HL-60 (cell line): ENCODE measurements at regions not wholly inside any gene's neighbourhood (a gene's known extent, or its start where the extent isn't known, plus 50 kb on each side); places are given as distances from the start of the nearest gene placed in this dataset.
A peak's percentile ranks its signal among the peaks of the same experiment; 100 is the strongest.

Experiments used
- DNase-seq, 2 experiments: peaks; one replicate each; pipeline ENCODE4 v3.0.0-alpha.2; 2010 to 2020; ENCODE audit warnings: low read depth in 1 of 2, low spot score in 1 of 2
- H3K27ac ChIP-seq: fragments of 250-450 bp; sonication (Bioruptor Pico); replicated peaks from 2 replicates; pipeline ENCODE4 v1.5.1; 2020; ENCODE audit warnings: mild to moderate bottlenecking, moderate library complexity
- H3K27me3 ChIP-seq: fragments of 250-450 bp; sonication (Bioruptor Pico); 2 replicates; pipeline ENCODE4 v1.5.1; 2021; ENCODE audit warnings: mild to moderate bottlenecking, moderate library complexity; ENCODE audit not compliant: insufficient read depth, poor library complexity, severe bottlenecking
- H3K4me3 ChIP-seq: replicated peaks from 2 replicates; pipeline ENCODE4 v1.5.1; 2011; ENCODE audit warnings: mild to moderate bottlenecking, control low read depth, low read length; ENCODE audit not compliant: insufficient read depth
- CTCF ChIP-seq: IDR thresholded peaks from one replicate; pipeline ENCODE4 v1.5.1; 2011; ENCODE audit warnings: low read length, control low read depth, inconsistent platforms; ENCODE audit not compliant: insufficient read depth
- GABPA ChIP-seq: IDR thresholded peaks from 2 replicates; pipeline ENCODE4 v1.6.1; 2012; ENCODE audit warnings: low read depth
- POLR2AphosphoS5 ChIP-seq: IDR thresholded peaks from 2 replicates; pipeline ENCODE4 v1.6.1; 2012; ENCODE audit warnings: low read depth
- REST ChIP-seq: IDR thresholded peaks from 2 replicates; pipeline ENCODE4 v1.6.1; 2012; ENCODE audit warnings: low read depth; ENCODE audit not compliant: insufficient replicate concordance
- SPI1 ChIP-seq: IDR thresholded peaks from 2 replicates; pipeline ENCODE4 v1.6.1; 2012; ENCODE audit warnings: low read depth, mild to moderate bottlenecking, borderline replicate concordance

- Histone ChIP-seq H3K27ac (no peak overlapping the region), H3K27me3 (peaks cover 6% of the 10 kb centered on the region), H3K4me3 (no peak overlapping the region)
- TF ChIP-seq GABPA (no peak), CTCF (no peak)
- DNase-seq = peak in 1 of 2 experiments; percentile 17
Observed at GRCh38 chr5:173530547-173530946, 85.9 kb downstream of the BOD1 start.

- TF ChIP-seq CTCF (no peak), POLR2AphosphoS5 (no peak), REST (no peak), GABPA (no peak), SPI1 (no peak)
- no peak overlapping the region for H3K27ac ChIP-seq
Observed at GRCh38 chr5:173529861-173530260, 86.6 kb downstream of the BOD1 start.

GRCh38 chr5:173527671-173528070 is 88.8 kb downstream of the BOD1 start:
- DNase-seq = no peak

More at GRCh38 chr5:173529861-173530260, 86.6 kb downstream of the BOD1 start:
- H3K4me3 ChIP-seq = no peak overlapping the region
- no peak for DNase-seq
- peaks cover 6% of the 10 kb centered on the region for H3K27me3 ChIP-seq

More at GRCh38 chr5:173527671-173528070, 88.8 kb downstream of the BOD1 start:
- H3K27ac ChIP-seq = no peak overlapping the region
- no peak overlapping the region for H3K4me3 ChIP-seq
- H3K27me3 ChIP-seq = peaks cover 6% of the 10 kb centered on the region
- TF ChIP-seq REST = no peak
- TF ChIP-seq SPI1 = no peak
- TF ChIP-seq GABPA = no peak
- no peak for TF ChIP-seq CTCF
- TF ChIP-seq POLR2AphosphoS5 = no peak
